Muscle of leg (tissue), 3 donors: ENCODE measurements at regions not wholly inside any gene's neighbourhood (a gene's known extent, or its start where the extent isn't known, plus 50 kb on each side); places are given as distances from the start of the nearest gene placed in this dataset.
"Not testable (repeated sequence)": the region's sequence is repeated elsewhere in the genome, so short reads cannot be mapped to it uniquely, and the experiment has no call there.

ENCODE experiments used
- DNase-seq: peaks from one replicate; pipeline ENCODE4 v3.0.0; 2013
- H3K27ac ChIP-seq: one replicate; pipeline ENCODE4 v1.5.1; 2013; ENCODE audit warnings: mild to moderate bottlenecking, low read length, control low read depth
- H3K27me3 ChIP-seq: one replicate; pipeline ENCODE4 v1.6.1; 2013; ENCODE audit warnings: low read length; ENCODE audit not compliant: control insufficient read depth, insufficient read depth
- H3K36me3 ChIP-seq: one replicate; pipeline ENCODE4 v1.6.1; 2013; ENCODE audit warnings: low read length; ENCODE audit not compliant: control insufficient read depth, insufficient read depth
- H3K4me1 ChIP-seq: one replicate; pipeline ENCODE4 v1.6.1; 2013; ENCODE audit warnings: low read length; ENCODE audit not compliant: control insufficient read depth, insufficient read depth
- H3K4me3 ChIP-seq: one replicate; pipeline ENCODE4 v1.5.1; 2013; ENCODE audit warnings: low read length, control low read depth
- H3K9me3 ChIP-seq: replicated peaks from 2 replicates; pipeline ENCODE4 v1.6.1; 2013; ENCODE audit warnings: low read depth, low read length; ENCODE audit not compliant: control insufficient read depth
- WGBS: methylation state at CpG from one replicate; pipeline ENCODE4 v1.1.5; 2013; ENCODE audit warnings: missing lambda C conversion rate; ENCODE audit not compliant: insufficient coverage; 5-methylcytosine and 5-hydroxymethylcytosine counted together

DNA sequence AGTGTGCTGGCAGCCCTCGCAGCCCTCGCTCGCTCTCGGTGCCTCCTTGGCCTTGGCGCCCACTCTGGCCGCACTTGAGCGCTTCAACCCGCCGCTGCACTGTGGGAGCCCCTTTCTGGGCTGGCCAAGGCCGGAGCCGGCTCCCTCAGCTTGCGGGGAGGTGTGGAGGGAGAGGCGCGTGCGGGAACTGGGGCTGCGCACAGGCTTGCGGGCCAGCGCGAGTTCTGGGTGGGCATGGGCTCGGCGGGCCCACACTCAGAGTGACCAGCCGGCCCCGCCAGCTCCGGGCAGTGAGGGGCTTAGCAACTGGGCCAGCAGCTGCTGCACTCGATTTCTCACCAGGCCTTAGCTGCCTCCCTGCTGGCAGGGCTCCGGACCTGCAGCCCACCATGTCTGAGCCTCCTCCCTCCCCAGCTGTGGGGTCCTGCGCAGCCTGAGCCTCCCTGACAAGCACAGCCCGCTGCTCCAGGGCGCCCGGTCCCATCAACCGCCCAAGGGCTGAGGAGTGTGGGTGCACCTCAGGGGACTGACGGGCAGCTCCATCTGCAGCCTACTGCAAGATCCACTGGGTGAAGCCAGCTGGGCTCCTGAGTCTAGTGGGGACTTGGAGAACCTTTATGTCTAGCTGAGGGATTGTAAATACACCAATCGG is 786.0 kb upstream of the SORCS1 start:
- not testable (repeated sequence) for DNase-seq
- 94% methylated on average over 32 of the region's 33 CpGs for WGBS

DNA sequence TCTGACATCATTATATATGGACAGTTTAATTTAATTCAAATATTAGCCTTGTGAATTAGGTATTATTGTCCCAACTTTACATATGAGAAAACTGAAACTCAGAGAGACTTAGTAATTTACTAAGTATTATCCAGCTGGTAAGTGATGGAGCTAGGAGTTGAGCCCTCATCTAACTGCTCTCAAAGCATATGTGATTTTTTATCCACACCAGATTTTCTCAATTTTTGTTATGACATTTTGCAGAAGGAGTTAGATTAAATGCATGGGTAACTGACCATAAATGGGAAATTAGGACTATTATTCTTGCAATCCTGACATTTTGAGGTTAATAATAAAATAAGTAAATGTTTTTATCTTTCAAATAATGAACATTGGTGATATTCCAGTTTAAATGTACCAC is 778.3 kb upstream of the SORCS1 start:
- DNase-seq: no peak
- no peaks in the 10 kb centered on the region for H3K9me3 ChIP-seq
- no peaks in the 10 kb centered on the region for H3K36me3 ChIP-seq
- no peaks in the 10 kb centered on the region for H3K27me3 ChIP-seq
- H3K4me3 ChIP-seq: no peak overlapping the region
- no peak overlapping the region for H3K27ac ChIP-seq
- H3K4me1 ChIP-seq: no peaks in the 10 kb centered on the region

More for the DNA sequence above, 786.0 kb upstream of the SORCS1 start:
- not testable (repeated sequence) for H3K4me1 ChIP-seq, H3K36me3 ChIP-seq, H3K4me3 ChIP-seq, H3K9me3 ChIP-seq, H3K27ac ChIP-seq, H3K27me3 ChIP-seq

DNA sequence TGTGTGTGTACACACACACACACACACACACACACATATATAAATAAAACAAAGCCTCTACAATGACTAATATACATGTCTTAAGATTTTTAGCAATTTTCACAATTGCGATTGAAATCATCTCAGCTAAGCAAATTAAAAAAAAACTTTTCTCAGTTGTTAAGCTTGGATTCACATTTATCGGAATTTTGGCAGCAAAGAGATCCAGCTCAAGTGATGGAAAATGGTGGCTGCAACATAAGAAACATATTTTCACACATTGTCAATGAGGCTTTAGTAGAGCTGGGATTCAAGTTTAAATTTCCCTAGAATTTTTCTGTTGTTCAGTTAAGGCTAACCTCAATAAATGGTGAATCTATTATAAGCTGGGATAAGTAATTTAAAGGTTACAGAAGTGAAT is 768.6 kb upstream of the SORCS1 start:
- H3K36me3 ChIP-seq: no peaks in the 10 kb centered on the region
- no CpG with 5 or more reads among the region's 2 CpGs for WGBS
- H3K27me3 ChIP-seq: no peaks in the 10 kb centered on the region
- H3K4me1 ChIP-seq: no peaks in the 10 kb centered on the region
- no peak for DNase-seq
- H3K9me3 ChIP-seq: no peaks in the 10 kb centered on the region
- H3K27ac ChIP-seq: no peak overlapping the region
- H3K4me3 ChIP-seq: no peak overlapping the region

DNA sequence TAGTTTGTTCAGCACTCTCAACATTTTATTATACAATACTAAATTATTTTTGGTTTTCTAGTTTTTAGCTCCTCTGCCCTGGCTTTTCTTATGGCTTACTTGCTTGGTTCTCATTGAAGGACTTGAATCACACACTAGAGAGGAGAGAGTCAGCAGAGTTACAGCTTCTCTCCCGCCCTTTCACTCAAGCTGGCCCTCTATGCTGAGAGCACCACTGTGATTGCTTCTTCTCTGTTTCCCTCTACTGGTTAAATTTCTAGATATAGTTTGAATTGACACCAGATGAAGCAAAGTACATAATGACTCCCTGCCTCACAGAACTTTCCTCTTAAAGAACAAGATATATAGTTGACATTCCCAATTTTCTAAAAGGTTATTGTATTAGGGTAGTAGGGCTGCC is 767.3 kb upstream of the SORCS1 start:
- Histone ChIP-seq H3K4me3 (no peak overlapping the region), H3K36me3 (no peaks in the 10 kb centered on the region), H3K9me3 (no peaks in the 10 kb centered on the region), H3K27me3 (no peaks in the 10 kb centered on the region), H3K27ac (no peak overlapping the region), H3K4me1 (no peaks in the 10 kb centered on the region)
- no CpG with 5 or more reads among the region's 1 CpG for WGBS
- DNase-seq: no peak

DNA sequence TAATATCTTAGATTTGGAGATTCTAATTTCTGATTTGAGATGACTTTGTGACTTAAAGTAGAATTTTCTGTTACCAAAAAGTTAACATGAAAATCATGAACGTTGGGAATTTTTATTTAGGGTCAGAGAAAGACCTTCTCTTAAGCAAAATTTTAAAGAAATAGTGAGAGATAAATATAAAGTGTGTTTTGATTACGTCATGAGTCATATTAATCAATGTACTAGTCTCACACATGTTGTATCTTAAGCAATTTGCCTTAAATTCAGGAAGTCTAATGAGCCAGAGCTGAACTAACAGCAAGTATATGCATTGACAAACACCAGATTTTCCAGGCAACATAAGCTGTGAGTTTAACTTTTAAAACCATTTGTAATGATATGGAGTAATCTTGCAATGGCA is 765.5 kb upstream of the SORCS1 start:
- no peaks in the 10 kb centered on the region for H3K36me3 ChIP-seq
- no peaks in the 10 kb centered on the region for H3K27me3 ChIP-seq
- no peak overlapping the region for H3K27ac ChIP-seq
- DNase-seq: no peak
- no peaks in the 10 kb centered on the region for H3K9me3 ChIP-seq
- H3K4me1 ChIP-seq: no peaks in the 10 kb centered on the region
- no CpG with 5 or more reads among the region's 2 CpGs for WGBS
- no peak overlapping the region for H3K4me3 ChIP-seq

DNA sequence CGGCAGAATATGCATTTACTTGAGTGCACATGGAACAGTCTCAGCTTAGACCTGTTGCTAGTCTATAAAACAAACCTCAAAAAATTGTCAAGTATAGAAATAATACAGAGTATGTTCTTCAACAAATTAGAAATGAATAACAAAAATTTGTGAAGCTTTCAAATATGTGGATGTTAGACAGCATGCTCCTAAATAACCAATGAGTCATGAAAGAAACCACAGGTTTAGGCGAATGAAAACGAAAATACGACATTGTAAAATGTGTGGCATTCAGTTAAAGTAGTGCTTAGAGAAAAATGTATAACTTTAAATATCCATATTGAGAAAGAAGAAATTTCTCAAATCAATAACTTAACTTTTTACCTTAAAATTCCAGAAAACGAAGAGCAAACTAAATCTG is 760.0 kb upstream of the SORCS1 start:
- no peak overlapping the region for H3K27ac ChIP-seq
- no peak overlapping the region for H3K4me3 ChIP-seq
- WGBS: no CpG with 5 or more reads among the region's 5 CpGs
- no peak for DNase-seq
- H3K9me3 ChIP-seq: no peaks in the 10 kb centered on the region
- no peaks in the 10 kb centered on the region for H3K36me3 ChIP-seq
- no peaks in the 10 kb centered on the region for H3K27me3 ChIP-seq
- H3K4me1 ChIP-seq: no peaks in the 10 kb centered on the region

DNA sequence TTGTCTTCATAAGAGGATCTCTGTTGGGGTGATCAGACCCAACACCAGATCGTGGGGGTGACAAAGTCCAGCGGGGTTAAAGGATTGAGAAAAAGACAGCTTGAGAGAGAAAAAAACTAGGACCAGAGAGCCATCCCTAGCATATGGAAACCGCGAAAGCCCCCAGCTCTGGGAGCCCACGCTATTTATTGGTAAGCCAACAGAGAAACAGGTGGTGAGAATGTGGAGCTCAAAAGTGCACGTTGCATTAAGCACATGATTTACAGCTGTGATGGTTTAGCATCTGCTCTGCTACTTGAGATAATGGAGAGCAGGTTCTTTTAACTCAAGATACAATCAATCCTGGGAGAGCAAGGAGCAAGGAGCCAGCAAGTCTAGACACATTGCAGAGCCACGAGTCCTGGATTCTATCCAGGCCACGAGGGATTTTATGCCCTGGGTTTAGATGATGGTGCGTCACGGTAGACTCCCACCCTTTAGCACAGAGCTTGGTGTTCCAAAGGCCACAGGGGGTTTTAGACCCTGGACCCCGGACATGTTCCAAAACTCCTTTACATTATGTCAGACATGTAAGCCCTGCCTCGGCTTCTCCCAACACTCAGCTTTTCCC is 755.2 kb upstream of the SORCS1 start:
- Histone ChIP-seq H3K36me3 (no peaks in the 10 kb centered on the region), H3K9me3 (no peaks in the 10 kb centered on the region), H3K27ac (no peak overlapping the region), H3K4me3 (no peak overlapping the region), H3K27me3 (peaks cover 6% of the 10 kb centered on the region), H3K4me1 (no peaks in the 10 kb centered on the region)
- 49% methylated on average over 12 of the region's 12 CpGs for WGBS
- DNase-seq: no peak

DNA sequence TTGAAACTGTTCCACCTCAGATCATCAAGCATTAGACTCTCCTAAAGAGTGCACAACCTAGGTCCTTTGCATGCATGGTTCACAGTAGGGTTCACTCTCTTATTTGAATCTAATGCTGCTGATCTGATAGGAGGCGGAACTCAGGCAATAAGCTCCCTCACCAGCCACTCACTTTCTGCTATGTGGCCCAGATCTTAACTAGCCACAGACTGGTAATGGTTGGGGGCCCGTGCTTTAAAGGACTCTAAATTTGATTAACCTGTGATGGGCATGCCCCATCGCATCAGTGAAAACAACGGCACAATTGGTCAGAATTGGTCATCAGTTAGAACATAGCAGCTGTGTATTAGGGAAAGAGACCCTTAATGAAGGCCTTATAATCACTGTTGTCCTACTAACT is 753.7 kb upstream of the SORCS1 start:
- DNase-seq: no peak
- Histone ChIP-seq H3K27ac (no peak overlapping the region), H3K27me3 (peaks cover 16% of the 10 kb centered on the region), H3K9me3 (no peaks in the 10 kb centered on the region), H3K4me3 (no peak overlapping the region), H3K36me3 (no peaks in the 10 kb centered on the region), H3K4me1 (no peaks in the 10 kb centered on the region)
- WGBS: 100% methylated on average over 1 of the region's 4 CpGs

DNA sequence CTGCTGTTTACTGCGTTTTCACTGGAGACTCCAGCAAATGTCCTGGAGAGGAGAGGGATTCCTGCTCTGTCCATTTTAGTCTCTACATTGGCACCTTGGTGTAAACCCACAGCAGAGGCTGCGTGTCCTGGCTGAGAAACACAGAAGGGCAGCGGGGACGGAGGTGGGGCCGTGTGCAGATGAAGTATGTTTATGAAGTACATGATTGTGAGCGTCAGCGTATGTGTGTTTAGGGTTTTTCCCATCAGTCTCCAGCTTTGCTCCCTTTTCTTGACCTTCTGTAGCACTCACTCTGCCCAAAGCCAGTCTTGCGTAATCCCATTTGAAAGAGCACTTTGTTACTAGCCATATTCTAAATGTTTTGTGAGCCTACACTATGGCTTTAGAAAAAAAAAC is 750.7 kb upstream of the SORCS1 start:
- DNase-seq: no peak
- 0% methylated on average over 4 of the region's 8 CpGs for WGBS
- H3K4me1 ChIP-seq: no peaks in the 10 kb centered on the region
- no peak overlapping the region for H3K4me3 ChIP-seq
- no peak overlapping the region for H3K27ac ChIP-seq
- H3K36me3 ChIP-seq: no peaks in the 10 kb centered on the region
- no peaks in the 10 kb centered on the region for H3K9me3 ChIP-seq
- peaks cover 16% of the 10 kb centered on the region for H3K27me3 ChIP-seq

DNA sequence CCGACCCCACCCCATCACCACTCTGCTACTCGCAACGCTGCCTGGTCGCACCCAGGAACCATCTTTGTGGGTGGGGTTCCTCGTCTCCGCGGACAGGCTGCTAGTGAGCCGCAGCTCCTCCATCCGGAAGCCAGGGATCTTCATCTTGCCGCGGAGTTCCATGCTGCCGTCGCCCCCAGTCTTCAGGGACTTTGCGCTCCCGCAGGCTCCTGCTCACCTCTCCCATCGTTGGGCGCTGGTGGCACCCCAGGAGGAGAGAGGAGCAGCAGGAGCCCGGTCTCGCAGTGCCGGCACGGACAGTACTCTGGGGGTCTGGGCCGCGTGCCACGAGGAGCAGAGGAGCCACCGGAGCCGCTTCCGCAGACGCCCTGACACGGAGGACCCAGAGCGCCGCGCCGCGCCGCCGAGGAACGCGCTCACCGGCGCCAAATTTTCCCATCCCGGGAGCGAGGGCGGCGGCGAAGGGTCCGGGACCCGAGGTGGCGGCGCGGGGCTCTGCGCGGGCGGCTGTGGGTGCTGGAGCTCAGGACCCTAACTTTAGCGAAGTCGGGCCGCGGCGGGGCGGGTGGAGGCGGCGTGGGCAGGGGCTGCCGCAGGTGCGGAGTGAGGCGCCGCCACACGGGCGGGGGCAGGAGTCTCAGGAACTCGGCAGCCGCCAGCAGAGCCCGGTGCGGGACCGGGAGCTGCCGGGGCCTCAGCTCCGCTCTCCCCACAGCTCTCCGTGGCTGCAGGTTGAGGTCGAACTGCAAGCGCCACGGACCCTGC is 750.1 kb upstream of the SORCS1 start:
- H3K27me3 ChIP-seq: peaks cover 16% of the 10 kb centered on the region
- H3K4me3 ChIP-seq: no peak overlapping the region
- no peak overlapping the region for H3K27ac ChIP-seq
- H3K36me3 ChIP-seq: no peaks in the 10 kb centered on the region
- under 1% methylated on average over 78 of the region's 78 CpGs for WGBS
- no peaks in the 10 kb centered on the region for H3K9me3 ChIP-seq
- peak; percentile 1 for DNase-seq
- H3K4me1 ChIP-seq: no peaks in the 10 kb centered on the region
